GM23338 (cell line): ENCODE measurements at regions not wholly inside any gene's neighbourhood (a gene's known extent, or its start where the extent isn't known, plus 50 kb on each side); places are given as distances from the start of the nearest gene placed in this dataset.

Experiments
- ATAC-seq: fragments of 200-7000 bp; cut with Tn5 transposase; 3 replicates; pipeline ENCODE4 v1.9.1; 2020
- DNase-seq: peaks from one replicate; pipeline ENCODE4 v3.0.0-alpha.2; 2015; ENCODE audit warnings: low spot score
- H2AFZ ChIP-seq: fragments of 200-600 bp; sonication (generic); 2 replicates; pipeline ENCODE4 v1.8.0; 2016; ENCODE audit warnings: antibody characterized with exemption, mild to moderate bottlenecking, moderate library complexity
- H3F3A ChIP-seq: fragments of 200-600 bp; sonication (generic); replicated peaks from 2 replicates; pipeline ENCODE4 v1.8.0; 2017; ENCODE audit warnings: antibody characterized with exemption, mixed run types, low read depth
- H3K27ac ChIP-seq: fragments of 200-600 bp; sonication (generic); 2 replicates; pipeline ENCODE4 v1.6.1; 2016; ENCODE audit warnings: low read depth
- H3K27me3 ChIP-seq: fragments of 200-600 bp; sonication (generic); 2 replicates; pipeline ENCODE4 v1.8.0; 2016; ENCODE audit warnings: mild to moderate bottlenecking, mixed run types, moderate library complexity; ENCODE audit not compliant: insufficient read depth
- H3K36me3 ChIP-seq: fragments of 200-600 bp; sonication (generic); 2 replicates; pipeline ENCODE4 v1.8.0; 2016; ENCODE audit warnings: mild to moderate bottlenecking; ENCODE audit not compliant: insufficient read depth
- H3K4me1 ChIP-seq: fragments of 200-600 bp; sonication (generic); 2 replicates; pipeline ENCODE4 v1.8.0; 2016; ENCODE audit warnings: mild to moderate bottlenecking, moderate library complexity; ENCODE audit not compliant: insufficient read depth
- H3K4me2 ChIP-seq: fragments of 200-600 bp; sonication (generic); 2 replicates; pipeline ENCODE4 v1.7.1; 2017; ENCODE audit warnings: mixed run types
- H3K4me3 ChIP-seq: fragments of 200-600 bp; sonication (generic); 2 replicates; pipeline ENCODE4 v1.6.1; 2016; ENCODE audit warnings: mixed run types
- H3K79me2 ChIP-seq: fragments of 200-600 bp; sonication (generic); replicated peaks from 2 replicates; pipeline ENCODE4 v1.8.0; 2017; ENCODE audit warnings: mild to moderate bottlenecking; ENCODE audit not compliant: insufficient read depth
- H3K9me2 ChIP-seq: fragments of 200-600 bp; sonication (generic); 2 replicates; pipeline ENCODE4 v1.8.0; 2017; ENCODE audit not compliant: insufficient read depth
- H4K20me1 ChIP-seq: fragments of 200-600 bp; sonication (generic); replicated peaks from 2 replicates; pipeline ENCODE4 v1.8.0; 2017; ENCODE audit warnings: mild to moderate bottlenecking; ENCODE audit not compliant: insufficient read depth
- H3K27ac Mint-ChIP-seq: 2 replicates; pipeline ENCODE4 v1.8.0; 2020; ENCODE audit warnings: inconsistent platforms, mild to moderate bottlenecking, moderate library complexity, mixed read lengths
- H3K27me3 Mint-ChIP-seq: 3 replicates; pipeline ENCODE4 v1.8.0; 2022; ENCODE audit warnings: low read depth, mild to moderate bottlenecking, moderate library complexity, mixed read lengths, inconsistent platforms; ENCODE audit not compliant: insufficient read depth, poor library complexity
- H3K36me3 Mint-ChIP-seq: 3 replicates; pipeline ENCODE4 v1.8.0; 2021; ENCODE audit warnings: low read depth, mild to moderate bottlenecking, inconsistent platforms, moderate library complexity, mixed read lengths
- H3K4me1 Mint-ChIP-seq: 3 replicates; pipeline ENCODE4 v1.8.0; 2020; ENCODE audit warnings: mild to moderate bottlenecking, inconsistent platforms, mixed read lengths
- H3K4me3 Mint-ChIP-seq: 3 replicates; pipeline ENCODE4 v1.8.0; 2021; ENCODE audit warnings: moderate library complexity, mild to moderate bottlenecking, inconsistent platforms, mixed read lengths
- H3K9me3 Mint-ChIP-seq: 3 replicates; pipeline ENCODE4 v1.8.0; 2020; ENCODE audit warnings: moderate library complexity, mild to moderate bottlenecking, inconsistent platforms, mixed read lengths
- CREB1 ChIP-seq: fragments of 250-450 bp; sonication (Bioruptor Pico); IDR thresholded peaks from 2 replicates; pipeline ENCODE4 v1.5.0; 2020; ENCODE audit warnings: low read depth, mild to moderate bottlenecking, moderate library complexity
- EZH2 ChIP-seq: fragments of 200-600 bp; sonication (generic); IDR thresholded peaks from one replicate; pipeline ENCODE4 v1.8.0; 2017; ENCODE audit warnings: antibody characterized with exemption, mild to moderate bottlenecking, low read depth; ENCODE audit not compliant: unreplicated experiment
- EZH2phosphoT487 ChIP-seq: fragments of 200-600 bp; sonication (generic); IDR thresholded peaks from one replicate; pipeline ENCODE4 v1.8.1; 2018; ENCODE audit warnings: antibody characterized with exemption; ENCODE audit not compliant: unreplicated experiment
- JUNB ChIP-seq: IDR thresholded peaks from one replicate; pipeline ENCODE4 v1.6.1; 2016; ENCODE audit warnings: antibody characterized with exemption; ENCODE audit not compliant: unreplicated experiment
- NANOG ChIP-seq: IDR thresholded peaks from 2 replicates; pipeline ENCODE4 v1.6.1; 2016; ENCODE audit warnings: antibody characterized with exemption, borderline replicate concordance
- POLR2AphosphoS5 ChIP-seq: IDR thresholded peaks from 2 replicates; pipeline ENCODE4 v1.6.1; 2016; ENCODE audit warnings: antibody characterized with exemption, low read depth
- STAT1 ChIP-seq: IDR thresholded peaks from one replicate; pipeline ENCODE4 v1.6.1; 2016; ENCODE audit warnings: antibody characterized with exemption; ENCODE audit not compliant: unreplicated experiment
- ZNF331 ChIP-seq: fragments of 250-450 bp; sonication (Bioruptor Pico); IDR thresholded peaks from 2 replicates; pipeline ENCODE4 v1.5.0; 2020; ENCODE audit warnings: low read depth, mild to moderate bottlenecking, moderate library complexity
- TF ChIP-seq, protein P1 (sequence below): IDR thresholded peaks from one replicate; pipeline ENCODE4 v1.6.1; 2018; ENCODE audit warnings: antibody characterized with exemption; ENCODE audit not compliant: unreplicated experiment
- TF ChIP-seq, protein P2 (sequence below): fragments of 250-450 bp; sonication (Bioruptor Pico); IDR thresholded peaks from 2 replicates; pipeline ENCODE4 v1.5.0; 2020; ENCODE audit warnings: mild to moderate bottlenecking, moderate library complexity
- TF ChIP-seq, protein P3 (sequence below): IDR thresholded peaks from 2 replicates; pipeline ENCODE4 v1.6.1; 2016; ENCODE audit warnings: antibody characterized with exemption
- TF ChIP-seq, protein P4 (sequence below), 2 experiments: fragments of 200-600 bp in 1 of 2; sonication (generic) in 1 of 2; conservative IDR thresholded peaks; 2 replicates each; pipeline versions ENCODE4 v1.5.1 to v1.6.1; 2016 to 2017; ENCODE audit warnings: antibody characterized with exemption in 2 of 2, low read depth in 2 of 2, mild to moderate bottlenecking in 2 of 2, moderate library complexity in 1 of 2

DNA sequence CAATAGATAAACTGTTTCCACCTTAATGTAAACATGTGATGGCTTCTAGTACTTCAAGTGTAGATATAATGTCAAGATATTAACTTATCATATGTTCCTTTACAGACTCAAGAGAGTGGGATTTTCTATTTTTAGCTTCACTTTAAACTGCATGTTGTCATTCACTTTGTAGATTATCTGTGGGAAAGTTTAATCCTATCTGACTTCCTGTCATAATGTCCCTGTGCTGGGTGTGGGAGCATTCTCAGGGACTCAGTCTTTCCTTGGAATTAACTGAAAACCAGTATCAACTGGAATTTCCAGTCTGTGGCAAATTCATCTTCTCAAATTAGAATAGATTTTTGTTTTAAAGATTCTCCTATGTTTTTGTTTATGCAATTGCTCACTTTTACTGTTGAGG is 226.1 kb upstream of the FERMT1 start:
- H3K36me3 ChIP-seq = no peaks in the 10 kb centered on the region
- no peaks in the 10 kb centered on the region for H3K9me3 Mint-ChIP-seq
- ATAC-seq = no peak
- no peak overlapping the region for H3K27ac Mint-ChIP-seq
- no peak for DNase-seq
- H3K27ac ChIP-seq = no peak overlapping the region
- no peak overlapping the region for H3K4me3 ChIP-seq
- no peak overlapping the region for H2AFZ ChIP-seq
- H3K9me2 ChIP-seq = peaks cover 13% of the 10 kb centered on the region; the same call in 1 of the 2 replicates
- no peak overlapping the region for H3K4me2 ChIP-seq
- H3K4me3 Mint-ChIP-seq = no peak overlapping the region
- no peaks in the 10 kb centered on the region for H4K20me1 ChIP-seq
- no peaks in the 10 kb centered on the region for H3K36me3 Mint-ChIP-seq
- no peaks in the 10 kb centered on the region for H3K4me1 ChIP-seq
- no peaks in the 10 kb centered on the region for H3F3A ChIP-seq
- no peaks in the 10 kb centered on the region for H3K27me3 ChIP-seq
- peaks cover 3% of the 10 kb centered on the region for H3K27me3 Mint-ChIP-seq
- H3K79me2 ChIP-seq = no peaks in the 10 kb centered on the region
- no peaks in the 10 kb centered on the region for H3K4me1 Mint-ChIP-seq
- TF ChIP-seq, protein P1, sequence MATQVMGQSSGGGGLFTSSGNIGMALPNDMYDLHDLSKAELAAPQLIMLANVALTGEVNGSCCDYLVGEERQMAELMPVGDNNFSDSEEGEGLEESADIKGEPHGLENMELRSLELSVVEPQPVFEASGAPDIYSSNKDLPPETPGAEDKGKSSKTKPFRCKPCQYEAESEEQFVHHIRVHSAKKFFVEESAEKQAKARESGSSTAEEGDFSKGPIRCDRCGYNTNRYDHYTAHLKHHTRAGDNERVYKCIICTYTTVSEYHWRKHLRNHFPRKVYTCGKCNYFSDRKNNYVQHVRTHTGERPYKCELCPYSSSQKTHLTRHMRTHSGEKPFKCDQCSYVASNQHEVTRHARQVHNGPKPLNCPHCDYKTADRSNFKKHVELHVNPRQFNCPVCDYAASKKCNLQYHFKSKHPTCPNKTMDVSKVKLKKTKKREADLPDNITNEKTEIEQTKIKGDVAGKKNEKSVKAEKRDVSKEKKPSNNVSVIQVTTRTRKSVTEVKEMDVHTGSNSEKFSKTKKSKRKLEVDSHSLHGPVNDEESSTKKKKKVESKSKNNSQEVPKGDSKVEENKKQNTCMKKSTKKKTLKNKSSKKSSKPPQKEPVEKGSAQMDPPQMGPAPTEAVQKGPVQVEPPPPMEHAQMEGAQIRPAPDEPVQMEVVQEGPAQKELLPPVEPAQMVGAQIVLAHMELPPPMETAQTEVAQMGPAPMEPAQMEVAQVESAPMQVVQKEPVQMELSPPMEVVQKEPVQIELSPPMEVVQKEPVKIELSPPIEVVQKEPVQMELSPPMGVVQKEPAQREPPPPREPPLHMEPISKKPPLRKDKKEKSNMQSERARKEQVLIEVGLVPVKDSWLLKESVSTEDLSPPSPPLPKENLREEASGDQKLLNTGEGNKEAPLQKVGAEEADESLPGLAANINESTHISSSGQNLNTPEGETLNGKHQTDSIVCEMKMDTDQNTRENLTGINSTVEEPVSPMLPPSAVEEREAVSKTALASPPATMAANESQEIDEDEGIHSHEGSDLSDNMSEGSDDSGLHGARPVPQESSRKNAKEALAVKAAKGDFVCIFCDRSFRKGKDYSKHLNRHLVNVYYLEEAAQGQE = no peak
- TF ChIP-seq EZH2phosphoT487 = no peak
- TF ChIP-seq, protein P2, sequence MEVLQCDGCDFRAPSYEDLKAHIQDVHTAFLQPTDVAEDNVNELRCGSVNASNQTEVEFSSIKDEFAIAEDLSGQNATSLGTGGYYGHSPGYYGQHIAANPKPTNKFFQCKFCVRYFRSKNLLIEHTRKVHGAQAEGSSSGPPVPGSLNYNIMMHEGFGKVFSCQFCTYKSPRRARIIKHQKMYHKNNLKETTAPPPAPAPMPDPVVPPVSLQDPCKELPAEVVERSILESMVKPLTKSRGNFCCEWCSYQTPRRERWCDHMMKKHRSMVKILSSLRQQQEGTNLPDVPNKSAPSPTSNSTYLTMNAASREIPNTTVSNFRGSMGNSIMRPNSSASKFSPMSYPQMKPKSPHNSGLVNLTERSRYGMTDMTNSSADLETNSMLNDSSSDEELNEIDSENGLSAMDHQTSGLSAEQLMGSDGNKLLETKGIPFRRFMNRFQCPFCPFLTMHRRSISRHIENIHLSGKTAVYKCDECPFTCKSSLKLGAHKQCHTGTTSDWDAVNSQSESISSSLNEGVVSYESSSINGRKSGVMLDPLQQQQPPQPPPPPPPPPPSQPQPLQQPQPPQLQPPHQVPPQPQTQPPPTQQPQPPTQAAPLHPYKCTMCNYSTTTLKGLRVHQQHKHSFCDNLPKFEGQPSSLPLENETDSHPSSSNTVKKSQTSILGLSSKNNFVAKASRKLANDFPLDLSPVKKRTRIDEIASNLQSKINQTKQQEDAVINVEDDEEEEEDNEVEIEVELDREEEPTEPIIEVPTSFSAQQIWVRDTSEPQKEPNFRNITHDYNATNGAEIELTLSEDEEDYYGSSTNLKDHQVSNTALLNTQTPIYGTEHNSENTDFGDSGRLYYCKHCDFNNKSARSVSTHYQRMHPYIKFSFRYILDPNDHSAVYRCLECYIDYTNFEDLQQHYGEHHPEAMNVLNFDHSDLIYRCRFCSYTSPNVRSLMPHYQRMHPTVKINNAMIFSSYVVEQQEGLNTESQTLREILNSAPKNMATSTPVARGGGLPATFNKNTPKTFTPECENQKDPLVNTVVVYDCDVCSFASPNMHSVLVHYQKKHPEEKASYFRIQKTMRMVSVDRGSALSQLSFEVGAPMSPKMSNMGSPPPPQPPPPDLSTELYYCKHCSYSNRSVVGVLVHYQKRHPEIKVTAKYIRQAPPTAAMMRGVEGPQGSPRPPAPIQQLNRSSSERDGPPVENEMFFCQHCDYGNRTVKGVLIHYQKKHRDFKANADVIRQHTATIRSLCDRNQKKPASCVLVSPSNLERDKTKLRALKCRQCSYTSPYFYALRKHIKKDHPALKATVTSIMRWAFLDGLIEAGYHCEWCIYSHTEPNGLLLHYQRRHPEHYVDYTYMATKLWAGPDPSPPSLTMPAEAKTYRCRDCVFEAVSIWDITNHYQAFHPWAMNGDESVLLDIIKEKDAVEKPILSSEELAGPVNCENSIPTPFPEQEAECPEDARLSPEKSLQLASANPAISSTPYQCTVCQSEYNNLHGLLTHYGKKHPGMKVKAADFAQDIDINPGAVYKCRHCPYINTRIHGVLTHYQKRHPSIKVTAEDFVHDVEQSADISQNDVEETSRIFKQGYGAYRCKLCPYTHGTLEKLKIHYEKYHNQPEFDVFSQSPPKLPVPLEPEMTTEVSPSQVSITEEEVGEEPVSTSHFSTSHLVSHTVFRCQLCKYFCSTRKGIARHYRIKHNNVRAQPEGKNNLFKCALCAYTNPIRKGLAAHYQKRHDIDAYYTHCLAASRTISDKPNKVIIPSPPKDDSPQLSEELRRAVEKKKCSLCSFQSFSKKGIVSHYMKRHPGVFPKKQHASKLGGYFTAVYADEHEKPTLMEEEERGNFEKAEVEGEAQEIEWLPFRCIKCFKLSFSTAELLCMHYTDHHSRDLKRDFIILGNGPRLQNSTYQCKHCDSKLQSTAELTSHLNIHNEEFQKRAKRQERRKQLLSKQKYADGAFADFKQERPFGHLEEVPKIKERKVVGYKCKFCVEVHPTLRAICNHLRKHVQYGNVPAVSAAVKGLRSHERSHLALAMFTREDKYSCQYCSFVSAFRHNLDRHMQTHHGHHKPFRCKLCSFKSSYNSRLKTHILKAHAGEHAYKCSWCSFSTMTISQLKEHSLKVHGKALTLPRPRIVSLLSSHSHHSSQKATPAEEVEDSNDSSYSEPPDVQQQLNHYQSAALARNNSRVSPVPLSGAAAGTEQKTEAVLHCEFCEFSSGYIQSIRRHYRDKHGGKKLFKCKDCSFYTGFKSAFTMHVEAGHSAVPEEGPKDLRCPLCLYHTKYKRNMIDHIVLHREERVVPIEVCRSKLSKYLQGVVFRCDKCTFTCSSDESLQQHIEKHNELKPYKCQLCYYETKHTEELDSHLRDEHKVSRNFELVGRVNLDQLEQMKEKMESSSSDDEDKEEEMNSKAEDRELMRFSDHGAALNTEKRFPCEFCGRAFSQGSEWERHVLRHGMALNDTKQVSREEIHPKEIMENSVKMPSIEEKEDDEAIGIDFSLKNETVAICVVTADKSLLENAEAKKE (CRISPR knock-in tag) = no peak
- TF ChIP-seq CREB1 (CRISPR knock-in tag) = no peak
- TF ChIP-seq, protein P3, sequence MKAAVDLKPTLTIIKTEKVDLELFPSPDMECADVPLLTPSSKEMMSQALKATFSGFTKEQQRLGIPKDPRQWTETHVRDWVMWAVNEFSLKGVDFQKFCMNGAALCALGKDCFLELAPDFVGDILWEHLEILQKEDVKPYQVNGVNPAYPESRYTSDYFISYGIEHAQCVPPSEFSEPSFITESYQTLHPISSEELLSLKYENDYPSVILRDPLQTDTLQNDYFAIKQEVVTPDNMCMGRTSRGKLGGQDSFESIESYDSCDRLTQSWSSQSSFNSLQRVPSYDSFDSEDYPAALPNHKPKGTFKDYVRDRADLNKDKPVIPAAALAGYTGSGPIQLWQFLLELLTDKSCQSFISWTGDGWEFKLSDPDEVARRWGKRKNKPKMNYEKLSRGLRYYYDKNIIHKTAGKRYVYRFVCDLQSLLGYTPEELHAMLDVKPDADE = no peak
- no peak for TF ChIP-seq EZH2
- no peak for TF ChIP-seq STAT1
- no peak for TF ChIP-seq JUNB
- TF ChIP-seq NANOG = no peak
- TF ChIP-seq ZNF331 = no peak
- TF ChIP-seq, protein P4, sequence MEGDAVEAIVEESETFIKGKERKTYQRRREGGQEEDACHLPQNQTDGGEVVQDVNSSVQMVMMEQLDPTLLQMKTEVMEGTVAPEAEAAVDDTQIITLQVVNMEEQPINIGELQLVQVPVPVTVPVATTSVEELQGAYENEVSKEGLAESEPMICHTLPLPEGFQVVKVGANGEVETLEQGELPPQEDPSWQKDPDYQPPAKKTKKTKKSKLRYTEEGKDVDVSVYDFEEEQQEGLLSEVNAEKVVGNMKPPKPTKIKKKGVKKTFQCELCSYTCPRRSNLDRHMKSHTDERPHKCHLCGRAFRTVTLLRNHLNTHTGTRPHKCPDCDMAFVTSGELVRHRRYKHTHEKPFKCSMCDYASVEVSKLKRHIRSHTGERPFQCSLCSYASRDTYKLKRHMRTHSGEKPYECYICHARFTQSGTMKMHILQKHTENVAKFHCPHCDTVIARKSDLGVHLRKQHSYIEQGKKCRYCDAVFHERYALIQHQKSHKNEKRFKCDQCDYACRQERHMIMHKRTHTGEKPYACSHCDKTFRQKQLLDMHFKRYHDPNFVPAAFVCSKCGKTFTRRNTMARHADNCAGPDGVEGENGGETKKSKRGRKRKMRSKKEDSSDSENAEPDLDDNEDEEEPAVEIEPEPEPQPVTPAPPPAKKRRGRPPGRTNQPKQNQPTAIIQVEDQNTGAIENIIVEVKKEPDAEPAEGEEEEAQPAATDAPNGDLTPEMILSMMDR (conservative IDR thresholded peaks at IDR 0.05; ENCODE audit: low read depth in 2 of 2) = no peak
- no peak for TF ChIP-seq POLR2AphosphoS5
